Naive B cell (primary cell): ENCODE measurements at regions not wholly inside any gene's neighbourhood (a gene's known extent, or its start where the extent isn't known, plus 50 kb on each side); places are given as distances from the start of the nearest gene placed in this dataset.

Experiments used
- ATAC-seq, 2 donors: fragments of 150-1000 bp; cut with Tn5 transposase; 2 replicates each; pipeline ENCODE4 v1.10.0; 2021; ENCODE audit warnings: low read depth in 2 of 2, mild to moderate bottlenecking in 2 of 2, moderate library complexity in 2 of 2
- DNase-seq: peaks from one replicate; pipeline ENCODE4 v3.0.0; 2022
- H3K27ac Mint-ChIP-seq, 6 donors: one replicate each; pipeline ENCODE4 v1.8.0; 2020 to 2022; ENCODE audit warnings: mild to moderate bottlenecking in 6 of 6, mixed read lengths in 6 of 6, moderate library complexity in 5 of 6, inconsistent platforms in 2 of 6
- H3K27me3 Mint-ChIP-seq, 3 donors: one replicate each; pipeline ENCODE4 v1.8.0; 2021 to 2022; ENCODE audit warnings: mixed read lengths in 3 of 3, mild to moderate bottlenecking in 1 of 3
- H3K36me3 Mint-ChIP-seq, 2 donors: one replicate each; pipeline ENCODE4 v1.8.0; 2020 to 2022; ENCODE audit warnings: mixed read lengths in 2 of 2, inconsistent platforms in 1 of 2, mild to moderate bottlenecking in 1 of 2
- H3K4me1 Mint-ChIP-seq, 3 donors: one replicate each; pipeline ENCODE4 v1.8.0; 2020 to 2022; ENCODE audit warnings: mixed read lengths in 3 of 3, inconsistent platforms in 1 of 3, mild to moderate bottlenecking in 1 of 3, moderate library complexity in 1 of 3
- H3K4me3 Mint-ChIP-seq, 8 donors: one replicate each; pipeline ENCODE4 v1.8.0; 2020 to 2022; ENCODE audit warnings: mild to moderate bottlenecking in 8 of 8, mixed read lengths in 8 of 8, moderate library complexity in 8 of 8, inconsistent platforms in 2 of 8
- H3K9me3 Mint-ChIP-seq, 7 donors: one replicate each; pipeline ENCODE4 v1.8.0; 2020 to 2022; ENCODE audit warnings: mixed read lengths in 7 of 7, mild to moderate bottlenecking in 5 of 7, inconsistent platforms in 2 of 7, moderate library complexity in 1 of 7

- H3K4me1 Mint-ChIP-seq = no peaks in the 10 kb centered on the region
- ATAC-seq = no peak
Observed at GRCh38 chr15:29208836-29209235, 60.8 kb downstream of the NSMCE3 start.

GRCh38 chr15:29208352-29208751, 61.3 kb downstream of the NSMCE3 start:
- DNase-seq (no peak), ATAC-seq (no peak)
- Mint-ChIP-seq H3K27ac (no peak overlapping the region), H3K4me1 (no peaks in the 10 kb centered on the region), H3K27me3 (peaks cover 10 to 32% (median 15%) of the 10 kb centered on the region in 3 donors), H3K4me3 (no peak overlapping the region), H3K9me3 (peaks cover 0 to 9% (median 5%) of the 10 kb centered on the region in 7 donors), H3K36me3 (no peaks in the 10 kb centered on the region)

More at GRCh38 chr15:29208836-29209235, 60.8 kb downstream of the NSMCE3 start:
- Mint-ChIP-seq H3K27ac (no peak overlapping the region), H3K9me3 (peaks cover 0 to 12% (median 4%) of the 10 kb centered on the region in 7 donors), H3K4me3 (no peak overlapping the region), H3K27me3 (peaks cover 5 to 27% (median 14%) of the 10 kb centered on the region in 3 donors), H3K36me3 (no peaks in the 10 kb centered on the region)
- no peak for DNase-seq

DNA sequence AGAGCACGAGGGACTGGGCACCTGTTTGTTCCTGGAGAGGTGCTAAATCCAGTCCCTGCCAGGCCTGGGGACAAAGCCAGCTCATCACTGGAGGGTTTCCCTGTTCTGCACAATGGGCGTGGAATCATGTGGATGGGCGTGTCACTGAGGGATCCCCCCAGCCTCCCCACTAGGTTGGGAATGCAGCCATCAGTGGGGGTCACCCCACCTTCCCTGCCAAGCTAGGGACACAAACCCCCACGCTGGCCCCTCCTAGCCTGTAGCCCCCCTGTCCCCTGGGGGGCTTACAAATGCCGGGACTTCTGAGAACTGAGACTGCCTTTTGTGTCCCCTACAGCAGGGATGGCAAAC, 61.9 kb downstream of the NSMCE3 start:
- DNase-seq (no peak), ATAC-seq (no peak)
- H3K4me1 Mint-ChIP-seq = no peaks in the 10 kb centered on the region

GRCh38 chr15:29207027-29207757, 62.4 kb downstream of the NSMCE3 start:
- no peak overlapping the region for H3K4me3 Mint-ChIP-seq
- H3K9me3 Mint-ChIP-seq = peaks cover under 1 to 8% (median 3%) of the 10 kb centered on the region in 7 donors
- no peaks in the 10 kb centered on the region for H3K36me3 Mint-ChIP-seq
- H3K27me3 Mint-ChIP-seq = peaks cover 10 to 28% (median 15%) of the 10 kb centered on the region in 3 donors
- H3K4me1 Mint-ChIP-seq = no peaks in the 10 kb centered on the region
- peak overlapping the region in 1 of 6 donors; percentile 53 for H3K27ac Mint-ChIP-seq
- DNase-seq = no peak
- ATAC-seq = no peak

More for the DNA sequence above, 61.9 kb downstream of the NSMCE3 start:
- no peak overlapping the region for H3K27ac Mint-ChIP-seq
- peaks cover 2 to 8% (median 4%) of the 10 kb centered on the region in 7 donors for H3K9me3 Mint-ChIP-seq
- no peak overlapping the region for H3K4me3 Mint-ChIP-seq
- H3K27me3 Mint-ChIP-seq = peaks cover 10 to 32% (median 15%) of the 10 kb centered on the region in 3 donors
- H3K36me3 Mint-ChIP-seq = no peaks in the 10 kb centered on the region

- DNase-seq (no peak), ATAC-seq (no peak)
- Mint-ChIP-seq H3K27me3 (peaks cover 5 to 21% (median 15%) of the 10 kb centered on the region in 3 donors), H3K4me1 (no peaks in the 10 kb centered on the region), H3K36me3 (no peaks in the 10 kb centered on the region), H3K4me3 (no peak overlapping the region), H3K9me3 (peaks cover 0 to 10% (median 5%) of the 10 kb centered on the region in 7 donors), H3K27ac (no peak overlapping the region)
Observed at GRCh38 chr15:29205186-29205585, 64.4 kb downstream of the NSMCE3 start.

DNA sequence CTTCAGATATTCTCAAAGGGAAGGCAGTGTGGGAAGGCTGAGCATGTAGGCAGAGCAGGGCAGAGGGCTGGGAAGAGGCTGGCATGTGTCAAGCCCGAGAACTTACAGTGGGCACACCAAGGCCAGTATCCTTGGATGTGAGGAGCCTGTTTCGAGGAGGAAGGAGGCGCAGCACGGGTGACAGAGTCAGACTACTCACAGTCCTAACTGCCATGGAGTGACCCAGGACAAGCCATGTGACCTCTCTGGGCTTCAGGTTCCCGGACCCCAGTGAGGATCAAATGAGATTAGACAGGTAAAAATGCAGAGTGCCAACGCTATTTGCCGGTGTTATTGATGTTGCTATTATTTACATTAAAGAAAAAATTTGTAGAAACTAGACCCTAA, 65.3 kb downstream of the NSMCE3 start:
- H3K27me3 Mint-ChIP-seq = peaks cover 5 to 15% (median 15%) of the 10 kb centered on the region in 3 donors
- no peak for DNase-seq
- no peak for ATAC-seq
- no peak overlapping the region for H3K27ac Mint-ChIP-seq
- no peaks in the 10 kb centered on the region for H3K4me1 Mint-ChIP-seq
- H3K36me3 Mint-ChIP-seq = no peaks in the 10 kb centered on the region
- H3K9me3 Mint-ChIP-seq = peaks cover 0 to 10% (median 5%) of the 10 kb centered on the region in 7 donors
- H3K4me3 Mint-ChIP-seq = no peak overlapping the region

DNA sequence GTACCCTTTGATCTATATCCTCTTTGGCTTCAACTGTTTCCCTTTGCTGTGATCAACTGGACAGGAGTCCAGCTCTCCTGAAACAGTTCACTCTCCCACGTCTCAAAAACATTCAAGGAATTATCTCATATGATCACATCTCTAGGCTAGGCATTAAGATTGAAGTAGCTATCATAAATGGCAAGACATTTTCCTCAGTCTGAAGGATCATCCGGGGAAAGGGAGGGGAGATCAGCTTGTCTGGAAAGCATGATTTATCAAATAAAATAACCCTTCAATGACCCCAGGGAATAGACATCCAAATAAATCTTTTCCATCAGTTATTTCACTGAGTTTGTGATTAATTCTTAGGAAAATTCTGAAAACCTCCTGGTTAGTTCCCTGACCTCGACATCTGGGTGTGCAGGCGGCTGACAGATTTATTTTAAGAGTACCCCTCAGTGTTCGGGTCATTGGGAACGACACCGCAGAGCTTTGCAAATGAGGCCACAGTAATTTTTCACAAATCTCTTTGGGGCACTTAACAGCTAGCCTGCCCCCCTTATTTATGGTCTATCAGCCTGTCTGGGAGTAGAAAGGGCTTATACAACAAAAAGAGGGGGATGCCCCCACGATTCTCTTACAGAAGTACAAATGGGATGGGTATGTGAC, 65.8 kb downstream of the NSMCE3 start:
- no peaks in the 10 kb centered on the region for H3K36me3 Mint-ChIP-seq
- peaks cover 5 to 15% (median 15%) of the 10 kb centered on the region in 3 donors for H3K27me3 Mint-ChIP-seq
- H3K9me3 Mint-ChIP-seq = peaks cover 0 to 10% (median 5%) of the 10 kb centered on the region in 7 donors
- DNase-seq = no peak
- H3K27ac Mint-ChIP-seq = peak overlapping the region in 1 of 6 donors; percentile 35
- ATAC-seq = no peak
- no peak overlapping the region for H3K4me3 Mint-ChIP-seq
- H3K4me1 Mint-ChIP-seq = no peaks in the 10 kb centered on the region

DNA sequence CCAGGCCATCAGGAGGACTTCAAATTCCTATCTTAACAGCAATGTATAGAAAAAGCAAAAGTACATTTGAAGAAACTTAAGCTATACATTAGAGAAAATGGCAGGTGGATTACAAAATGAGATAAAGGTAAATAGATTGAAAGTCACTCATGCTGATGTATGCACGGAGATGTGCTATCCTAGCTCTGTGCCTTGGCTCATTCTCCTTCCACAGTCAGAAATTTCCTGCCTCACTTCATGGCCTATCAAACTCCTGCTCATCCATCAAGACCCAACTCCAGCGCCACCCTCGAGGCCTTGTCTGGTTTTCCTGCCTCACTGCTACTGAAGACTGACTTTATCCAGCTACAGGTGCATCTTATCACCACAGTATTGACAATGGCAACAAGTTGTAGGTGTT, 72.9 kb downstream of the NSMCE3 start:
- no peaks in the 10 kb centered on the region for H3K4me1 Mint-ChIP-seq
- no peak overlapping the region for H3K27ac Mint-ChIP-seq
- H3K27me3 Mint-ChIP-seq = peaks cover 0 to 13% (median 3%) of the 10 kb centered on the region in 3 donors
- no peaks in the 10 kb centered on the region for H3K36me3 Mint-ChIP-seq
- H3K4me3 Mint-ChIP-seq = no peak overlapping the region
- DNase-seq (no peak), ATAC-seq (no peak)
- peaks cover 0 to 4% (median 0%) of the 10 kb centered on the region in 7 donors for H3K9me3 Mint-ChIP-seq

DNA sequence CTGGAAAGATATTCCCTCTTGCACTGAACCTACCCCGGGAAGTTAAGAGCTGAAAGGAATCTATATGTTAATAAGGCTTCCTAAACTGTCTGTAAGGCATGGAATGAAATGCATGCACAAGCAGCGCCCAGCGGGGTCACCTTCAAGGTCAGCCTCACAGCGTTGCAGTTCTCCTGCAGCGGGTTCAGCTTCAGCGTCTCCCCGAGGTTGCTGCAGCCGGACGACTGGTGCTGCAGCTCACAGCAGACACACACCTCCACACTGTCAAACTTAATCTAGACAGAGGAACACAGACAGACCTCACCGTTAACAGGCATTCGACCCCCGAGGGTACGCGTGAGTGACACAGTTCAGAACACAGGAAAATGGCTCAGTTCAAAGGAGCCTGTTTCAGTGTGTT, 73.3 kb downstream of the NSMCE3 start:
- DNase-seq = no peak
- Mint-ChIP-seq H3K9me3 (peaks cover 0 to 3% (median 0%) of the 10 kb centered on the region in 7 donors), H3K27ac (no peak overlapping the region), H3K36me3 (no peaks in the 10 kb centered on the region), H3K27me3 (peaks cover 3 to 13% (median 5%) of the 10 kb centered on the region in 3 donors), H3K4me1 (no peaks in the 10 kb centered on the region), H3K4me3 (no peak overlapping the region)
- no peak for ATAC-seq

GRCh38 chr15:29194866-29195265, 74.8 kb downstream of the NSMCE3 start:
- no peak overlapping the region for H3K27ac Mint-ChIP-seq
- H3K4me1 Mint-ChIP-seq = no peaks in the 10 kb centered on the region
- DNase-seq = no peak
- H3K9me3 Mint-ChIP-seq = peaks cover 0 to 3% (median 0%) of the 10 kb centered on the region in 7 donors
- peaks cover 6 to 13% (median 12%) of the 10 kb centered on the region in 3 donors for H3K27me3 Mint-ChIP-seq
- no peak overlapping the region for H3K4me3 Mint-ChIP-seq
- no peak for ATAC-seq
- no peaks in the 10 kb centered on the region for H3K36me3 Mint-ChIP-seq

DNA sequence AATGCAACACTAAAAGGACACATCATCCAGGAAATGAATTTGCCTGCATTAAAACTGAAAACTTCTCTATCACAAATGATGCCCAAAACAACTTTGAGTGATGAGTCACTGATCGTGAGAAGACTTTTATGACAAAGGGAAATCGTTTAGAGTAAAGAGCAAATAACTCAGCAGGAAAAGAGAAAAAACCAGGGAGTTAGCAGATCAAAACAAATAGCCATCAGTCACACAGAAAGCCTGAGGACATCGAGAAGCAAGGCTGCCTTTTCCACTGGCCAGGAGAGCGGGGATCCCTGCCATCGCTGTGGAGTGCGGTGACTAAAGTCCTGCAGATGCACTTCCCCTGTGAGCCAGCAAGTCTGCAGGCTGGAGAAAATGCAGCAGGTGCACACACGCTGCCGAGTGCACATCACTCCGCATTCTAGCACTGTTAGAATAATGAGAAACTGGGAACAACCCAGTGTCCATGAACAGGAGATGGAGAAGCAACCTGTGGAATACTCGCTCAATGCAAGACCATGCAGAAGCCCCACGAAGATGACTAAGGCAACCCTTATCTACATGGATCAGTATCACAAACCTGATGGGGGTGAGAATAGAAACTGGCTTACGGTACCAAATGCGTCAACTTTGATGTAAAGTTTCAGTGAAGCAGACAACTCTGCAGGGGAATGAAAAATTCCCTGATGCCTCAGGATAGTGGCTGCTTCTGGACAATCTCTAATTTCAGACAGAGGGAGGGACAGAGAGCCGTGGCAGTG, 86.4 kb downstream of the NSMCE3 start:
- H3K27me3 Mint-ChIP-seq = peaks cover 5 to 14% (median 9%) of the 10 kb centered on the region in 3 donors
- ATAC-seq (no peak), DNase-seq (no peak)
- no peaks in the 10 kb centered on the region for H3K4me1 Mint-ChIP-seq
- H3K9me3 Mint-ChIP-seq = peaks cover 0 to 7% (median 4%) of the 10 kb centered on the region in 7 donors
- peaks cover 0 to 5% of the 10 kb centered on the region in 2 donors for H3K36me3 Mint-ChIP-seq
- H3K4me3 Mint-ChIP-seq = no peak overlapping the region
- no peak overlapping the region for H3K27ac Mint-ChIP-seq

GRCh38 chr15:29182590-29182989, 87.0 kb downstream of the NSMCE3 start:
- H3K4me1 Mint-ChIP-seq = no peaks in the 10 kb centered on the region
- peaks cover 0 to 7% (median 4%) of the 10 kb centered on the region in 7 donors for H3K9me3 Mint-ChIP-seq
- peak overlapping the region in 1 of 6 donors; percentile 33 for H3K27ac Mint-ChIP-seq
- H3K27me3 Mint-ChIP-seq = peaks cover 5 to 14% (median 10%) of the 10 kb centered on the region in 3 donors
- DNase-seq (no peak), ATAC-seq (no peak)
- peaks cover 0 to 5% of the 10 kb centered on the region in 2 donors for H3K36me3 Mint-ChIP-seq
- H3K4me3 Mint-ChIP-seq = no peak overlapping the region
